Parathyroid adenoma (tissue), 2 donors: ENCODE measurements at regions not wholly inside any gene's neighbourhood (a gene's known extent, or its start where the extent isn't known, plus 50 kb on each side); places are given as distances from the start of the nearest gene placed in this dataset.
"Not testable (repeated sequence)": the region's sequence is repeated elsewhere in the genome, so short reads cannot be mapped to it uniquely, and the experiment has no call there.

ENCODE experiments used
- H2AFZ ChIP-seq: fragments of 300-600 bp; sonication (generic); one replicate; pipeline ENCODE4 v1.7.0; 2017; ENCODE audit warnings: antibody characterized with exemption, mild to moderate bottlenecking
- H3K27ac ChIP-seq: fragments of 300-600 bp; sonication (generic); one replicate; pipeline ENCODE4 v1.7.0; 2017
- H3K27me3 ChIP-seq: fragments of 300-600 bp; sonication (generic); one replicate; pipeline ENCODE4 v1.7.0; 2017; ENCODE audit warnings: low read length; ENCODE audit not compliant: control insufficient read depth, insufficient read depth
- H3K36me3 ChIP-seq: fragments of 300-600 bp; sonication (generic); one replicate; pipeline ENCODE4 v1.7.0; 2017; ENCODE audit warnings: low read length; ENCODE audit not compliant: control insufficient read depth, insufficient read depth
- H3K4me1 ChIP-seq: fragments of 300-600 bp; sonication (generic); one replicate; pipeline ENCODE4 v1.7.0; 2017; ENCODE audit warnings: control low read depth
- H3K4me2 ChIP-seq: fragments of 300-600 bp; sonication (generic); one replicate; pipeline ENCODE4 v1.7.0; 2017; ENCODE audit warnings: low read length
- H3K4me3 ChIP-seq: fragments of 300-600 bp; sonication (generic); one replicate; pipeline ENCODE4 v1.7.0; 2017; ENCODE audit warnings: low read depth, low read length
- H3K79me2 ChIP-seq: fragments of 300-600 bp; sonication (generic); one replicate; pipeline ENCODE4 v1.7.0; 2017; ENCODE audit warnings: control low read depth
- H3K9ac ChIP-seq: fragments of 300-600 bp; sonication (generic); one replicate; pipeline ENCODE4 v1.7.0; 2017; ENCODE audit warnings: mild to moderate bottlenecking
- H3K9me3 ChIP-seq: fragments of 300-600 bp; sonication (generic); one replicate; pipeline ENCODE4 v1.7.0; 2017; ENCODE audit warnings: low read length; ENCODE audit not compliant: control insufficient read depth
- TF ChIP-seq, protein P1 (sequence below): fragments of 300-600 bp; sonication (generic); IDR thresholded peaks from one replicate; pipeline ENCODE4 v1.7.0; 2017; ENCODE audit warnings: antibody characterized with exemption, mild to moderate bottlenecking
- donor health status: primary hyperparathyroidism.

DNA sequence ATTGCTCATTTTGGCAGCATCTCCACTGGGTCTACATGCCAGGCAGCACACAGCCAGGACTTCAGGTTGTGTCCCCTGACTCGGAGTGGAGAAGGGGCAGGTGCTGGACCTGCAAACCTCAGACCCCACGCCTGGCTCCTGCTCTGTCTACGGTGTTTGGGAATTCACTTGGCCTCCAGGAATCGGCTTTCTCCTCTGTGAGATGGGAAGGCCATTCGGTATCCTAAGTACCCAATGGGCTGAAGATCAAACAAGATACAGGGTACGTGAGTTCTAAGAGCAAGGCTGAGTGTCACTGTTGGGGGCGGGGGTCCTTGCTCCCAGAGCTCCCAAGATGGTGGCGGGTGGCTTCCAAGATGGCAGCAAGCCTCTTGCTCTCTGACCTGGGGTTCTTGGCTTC is 73.2 kb upstream of the EN2 start:
- Histone ChIP-seq H3K4me3 (no peak overlapping the region), H3K9ac (no peak overlapping the region), H3K27me3 (peaks cover 10% of the 10 kb centered on the region), H3K79me2 (no peaks in the 10 kb centered on the region), H3K9me3 (no peaks in the 10 kb centered on the region), H3K4me1 (no peaks in the 10 kb centered on the region), H3K4me2 (no peak overlapping the region), H3K36me3 (no peaks in the 10 kb centered on the region), H3K27ac (no peak overlapping the region), H2AFZ (no peak overlapping the region)
- TF ChIP-seq, protein P1, sequence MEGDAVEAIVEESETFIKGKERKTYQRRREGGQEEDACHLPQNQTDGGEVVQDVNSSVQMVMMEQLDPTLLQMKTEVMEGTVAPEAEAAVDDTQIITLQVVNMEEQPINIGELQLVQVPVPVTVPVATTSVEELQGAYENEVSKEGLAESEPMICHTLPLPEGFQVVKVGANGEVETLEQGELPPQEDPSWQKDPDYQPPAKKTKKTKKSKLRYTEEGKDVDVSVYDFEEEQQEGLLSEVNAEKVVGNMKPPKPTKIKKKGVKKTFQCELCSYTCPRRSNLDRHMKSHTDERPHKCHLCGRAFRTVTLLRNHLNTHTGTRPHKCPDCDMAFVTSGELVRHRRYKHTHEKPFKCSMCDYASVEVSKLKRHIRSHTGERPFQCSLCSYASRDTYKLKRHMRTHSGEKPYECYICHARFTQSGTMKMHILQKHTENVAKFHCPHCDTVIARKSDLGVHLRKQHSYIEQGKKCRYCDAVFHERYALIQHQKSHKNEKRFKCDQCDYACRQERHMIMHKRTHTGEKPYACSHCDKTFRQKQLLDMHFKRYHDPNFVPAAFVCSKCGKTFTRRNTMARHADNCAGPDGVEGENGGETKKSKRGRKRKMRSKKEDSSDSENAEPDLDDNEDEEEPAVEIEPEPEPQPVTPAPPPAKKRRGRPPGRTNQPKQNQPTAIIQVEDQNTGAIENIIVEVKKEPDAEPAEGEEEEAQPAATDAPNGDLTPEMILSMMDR: no peak

DNA sequence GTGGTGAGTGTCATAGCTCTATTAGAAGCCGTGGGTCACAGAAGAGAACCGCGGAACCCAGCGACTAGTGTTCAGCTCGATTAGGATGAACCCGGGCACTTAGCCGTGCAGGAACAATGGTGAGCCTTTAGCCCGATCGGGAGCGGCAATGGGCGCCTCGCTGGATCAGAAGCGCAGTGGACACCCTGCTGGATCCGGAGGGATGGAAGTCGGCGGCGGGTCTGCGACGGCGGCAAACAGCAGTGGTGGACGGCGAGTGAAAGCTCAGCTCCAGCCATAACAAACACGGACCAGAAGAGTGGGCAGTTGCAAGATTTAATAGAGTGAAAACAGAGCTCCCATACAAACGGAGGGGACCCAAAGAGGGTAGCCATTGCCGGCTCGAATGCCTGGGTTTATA is 72.7 kb upstream of the EN2 start:
- H3K9me3 ChIP-seq, H3K27me3 ChIP-seq, H3K27ac ChIP-seq, H3K4me1 ChIP-seq, H3K36me3 ChIP-seq, H3K4me2 ChIP-seq, H3K9ac ChIP-seq, H3K79me2 ChIP-seq, H2AFZ ChIP-seq, H3K4me3 ChIP-seq: not testable (repeated sequence)

DNA sequence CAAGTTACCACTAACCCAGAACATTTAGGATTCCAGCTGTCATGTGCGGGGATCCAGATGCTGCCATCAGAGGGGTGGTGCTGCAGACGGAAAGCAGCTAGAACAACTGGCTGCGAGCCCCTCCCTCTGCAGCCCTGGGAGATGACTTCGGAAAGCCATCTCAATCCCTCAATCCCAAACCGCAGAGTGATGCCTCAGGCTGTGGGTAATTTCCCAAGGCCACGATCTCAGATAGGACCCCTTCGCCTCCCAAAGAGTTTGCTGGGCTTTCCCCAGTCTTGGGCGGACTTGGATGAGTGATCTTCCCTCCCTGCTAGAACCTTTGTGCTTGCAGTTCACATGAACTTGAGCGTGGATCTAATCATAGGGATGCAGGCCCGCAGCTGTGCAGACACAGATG is 71.3 kb upstream of the EN2 start:
- no peaks in the 10 kb centered on the region for H3K4me1 ChIP-seq
- no peaks in the 10 kb centered on the region for H3K79me2 ChIP-seq
- peaks cover 2% of the 10 kb centered on the region for H3K27me3 ChIP-seq
- no peak overlapping the region for H3K4me3 ChIP-seq
- no peak overlapping the region for H3K27ac ChIP-seq
- no peak overlapping the region for H2AFZ ChIP-seq
- H3K36me3 ChIP-seq: no peaks in the 10 kb centered on the region
- no peak overlapping the region for H3K4me2 ChIP-seq
- TF ChIP-seq, protein P1: no peak
- H3K9ac ChIP-seq: no peak overlapping the region
- no peaks in the 10 kb centered on the region for H3K9me3 ChIP-seq

GRCh38 chr7:155387066-155387620 is 70.8 kb upstream of the EN2 start:
- no peak overlapping the region for H3K4me2 ChIP-seq
- no peaks in the 10 kb centered on the region for H3K4me1 ChIP-seq
- H3K9ac ChIP-seq: no peak overlapping the region
- TF ChIP-seq, protein P1: no peak
- no peaks in the 10 kb centered on the region for H3K9me3 ChIP-seq
- no peak overlapping the region for H3K4me3 ChIP-seq
- H3K36me3 ChIP-seq: no peaks in the 10 kb centered on the region
- no peak overlapping the region for H2AFZ ChIP-seq
- no peaks in the 10 kb centered on the region for H3K79me2 ChIP-seq
- no peak overlapping the region for H3K27ac ChIP-seq
- H3K27me3 ChIP-seq: no peaks in the 10 kb centered on the region

DNA sequence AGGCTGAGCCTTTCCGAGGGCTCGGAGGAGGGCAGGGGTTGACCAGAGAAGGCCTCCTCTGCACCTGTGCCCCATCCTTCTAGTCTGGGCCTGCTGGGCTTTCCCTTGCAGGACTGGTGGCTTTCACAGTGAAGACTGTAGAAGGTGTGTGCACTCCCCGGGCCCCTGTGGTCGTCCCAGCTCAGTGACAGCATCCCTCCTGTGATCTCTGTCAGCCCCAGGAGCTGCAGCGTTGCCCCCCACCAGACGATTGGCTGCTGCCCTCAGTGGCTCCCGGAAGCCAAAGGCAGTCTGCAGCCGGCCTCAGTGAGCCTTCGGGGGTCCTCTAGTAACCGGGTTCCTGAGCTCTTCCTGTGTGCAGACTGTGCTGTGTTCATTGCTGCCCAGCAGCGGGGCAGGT is 69.4 kb upstream of the EN2 start:
- TF ChIP-seq, protein P1: no peak
- Histone ChIP-seq H3K36me3 (no peaks in the 10 kb centered on the region), H3K27me3 (no peaks in the 10 kb centered on the region), H3K79me2 (no peaks in the 10 kb centered on the region), H3K4me1 (no peaks in the 10 kb centered on the region), H3K9me3 (no peaks in the 10 kb centered on the region), H3K27ac (no peak overlapping the region), H3K4me2 (no peak overlapping the region), H2AFZ (no peak overlapping the region), H3K9ac (no peak overlapping the region), H3K4me3 (no peak overlapping the region)
